Transverse colon (tissue), 3 donors: ENCODE measurements at regions not wholly inside any gene's neighbourhood (a gene's known extent, or its start where the extent isn't known, plus 50 kb on each side); places are given as distances from the start of the nearest gene placed in this dataset.

Experiments
- EP300 ChIP-seq: sonication (generic); formaldehyde crosslinking; IDR thresholded peaks from one replicate; pipeline ENCODE4 v1.6.1; 2017; ENCODE audit warnings: antibody characterized with exemption, low read depth
- POLR2A ChIP-seq: fragments of 450-650 bp; IDR thresholded peaks from one replicate; pipeline ENCODE4 v1.6.1; 2016; ENCODE audit warnings: antibody characterized with exemption, mild to moderate bottlenecking, moderate library complexity
- TF ChIP-seq, protein P1 (sequence below), 5 experiments: fragments of 200-600 bp in 3 of 5; fragments of 450-650 bp in 2 of 5; sonication (generic) in 3 of 5; IDR thresholded peaks; 1 replicate in 2 of 5; 2 replicates in 3 of 5; pipeline ENCODE4 v1.5.1; 2016 to 2017; ENCODE audit warnings: antibody characterized with exemption in 5 of 5, inconsistent platforms in 3 of 5, mild to moderate bottlenecking in 2 of 5, moderate library complexity in 1 of 5

DNA sequence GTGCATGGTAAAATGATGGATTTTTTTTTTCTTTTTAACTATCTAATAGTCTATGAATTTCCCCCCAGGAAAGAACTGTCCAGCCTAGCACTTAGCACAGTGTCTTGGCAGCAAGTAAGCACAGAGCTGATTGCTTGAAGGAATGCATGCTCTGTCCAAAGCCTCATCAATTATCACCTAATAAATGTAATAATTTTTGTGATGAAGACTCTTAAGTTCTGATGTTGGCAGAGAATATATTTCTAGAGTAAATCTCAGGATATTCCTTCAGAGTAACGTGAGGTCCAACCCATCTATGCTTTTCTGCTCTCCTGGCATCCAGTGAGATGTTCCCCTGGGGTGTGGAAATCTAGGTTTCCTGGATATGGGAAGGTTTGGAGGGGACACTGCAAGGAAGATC is 152.4 kb downstream of the TMX1 start:
- no peak for TF ChIP-seq POLR2A
- TF ChIP-seq, protein P1, sequence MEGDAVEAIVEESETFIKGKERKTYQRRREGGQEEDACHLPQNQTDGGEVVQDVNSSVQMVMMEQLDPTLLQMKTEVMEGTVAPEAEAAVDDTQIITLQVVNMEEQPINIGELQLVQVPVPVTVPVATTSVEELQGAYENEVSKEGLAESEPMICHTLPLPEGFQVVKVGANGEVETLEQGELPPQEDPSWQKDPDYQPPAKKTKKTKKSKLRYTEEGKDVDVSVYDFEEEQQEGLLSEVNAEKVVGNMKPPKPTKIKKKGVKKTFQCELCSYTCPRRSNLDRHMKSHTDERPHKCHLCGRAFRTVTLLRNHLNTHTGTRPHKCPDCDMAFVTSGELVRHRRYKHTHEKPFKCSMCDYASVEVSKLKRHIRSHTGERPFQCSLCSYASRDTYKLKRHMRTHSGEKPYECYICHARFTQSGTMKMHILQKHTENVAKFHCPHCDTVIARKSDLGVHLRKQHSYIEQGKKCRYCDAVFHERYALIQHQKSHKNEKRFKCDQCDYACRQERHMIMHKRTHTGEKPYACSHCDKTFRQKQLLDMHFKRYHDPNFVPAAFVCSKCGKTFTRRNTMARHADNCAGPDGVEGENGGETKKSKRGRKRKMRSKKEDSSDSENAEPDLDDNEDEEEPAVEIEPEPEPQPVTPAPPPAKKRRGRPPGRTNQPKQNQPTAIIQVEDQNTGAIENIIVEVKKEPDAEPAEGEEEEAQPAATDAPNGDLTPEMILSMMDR (IDR thresholded peaks at IDR 0.05), result no peak
- no peak for TF ChIP-seq EP300
